Inferior parietal cortex (tissue), 1 donor: ENCODE measurements at regions not wholly inside any gene's neighbourhood (a gene's known extent, or its start where the extent isn't known, plus 50 kb on each side); places are given as distances from the start of the nearest gene placed in this dataset.

Experiments used
- DNase-seq: peaks from one replicate; pipeline ENCODE4 v3.0.0-alpha.2; 2016; ENCODE audit errors: extremely low spot score

DNA sequence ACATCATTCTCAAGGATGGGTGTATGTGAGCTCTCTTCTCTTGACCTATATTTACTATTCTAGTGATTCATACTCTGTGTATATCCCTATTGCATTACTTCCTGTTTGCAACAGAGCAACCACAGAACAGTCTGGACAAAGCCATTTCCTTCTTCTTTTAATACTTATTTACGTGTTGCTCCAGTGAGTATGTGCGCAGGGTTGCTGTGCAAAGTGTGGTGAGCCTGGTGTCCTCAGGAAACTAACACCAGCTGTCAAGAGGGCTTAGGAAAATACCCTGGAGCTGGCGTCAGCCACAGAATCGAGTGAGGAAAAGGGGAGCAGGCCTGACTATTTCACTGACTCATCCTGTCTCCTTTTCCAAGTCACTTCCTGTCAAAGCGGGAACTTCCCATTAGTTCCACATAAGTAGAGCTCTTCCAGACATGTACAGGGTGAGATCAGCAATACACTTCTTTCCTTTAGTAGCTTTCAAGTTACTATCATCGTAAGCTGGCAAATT lies 214.1 kb upstream of the COPS8 start:
- DNase-seq: peak; percentile 17

DNA sequence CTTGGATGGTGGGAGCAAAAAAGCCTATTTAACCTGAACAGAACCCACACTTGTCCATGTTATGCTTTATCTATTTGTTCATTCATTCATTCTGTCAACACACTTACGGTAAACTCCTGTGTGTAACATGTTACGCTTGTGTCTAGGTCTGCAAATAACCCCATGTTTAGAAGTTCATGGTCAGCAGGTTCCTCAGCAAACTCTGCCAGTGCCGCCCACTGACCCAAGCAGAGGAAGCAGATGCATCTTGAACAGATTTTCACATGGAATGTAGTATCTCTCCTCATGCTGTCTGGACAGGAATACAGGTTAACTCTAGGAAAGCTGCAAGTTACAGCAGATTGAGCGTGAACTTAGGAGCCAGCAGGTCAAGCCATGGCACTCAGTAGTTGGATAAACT lies 213.7 kb upstream of the COPS8 start:
- no peak for DNase-seq

GRCh38 chr2:236872981-236873380 lies 212.7 kb upstream of the COPS8 start:
- no peak for DNase-seq

GRCh38 chr2:236873636-236874035 lies 212.1 kb upstream of the COPS8 start:
- no peak for DNase-seq

DNA sequence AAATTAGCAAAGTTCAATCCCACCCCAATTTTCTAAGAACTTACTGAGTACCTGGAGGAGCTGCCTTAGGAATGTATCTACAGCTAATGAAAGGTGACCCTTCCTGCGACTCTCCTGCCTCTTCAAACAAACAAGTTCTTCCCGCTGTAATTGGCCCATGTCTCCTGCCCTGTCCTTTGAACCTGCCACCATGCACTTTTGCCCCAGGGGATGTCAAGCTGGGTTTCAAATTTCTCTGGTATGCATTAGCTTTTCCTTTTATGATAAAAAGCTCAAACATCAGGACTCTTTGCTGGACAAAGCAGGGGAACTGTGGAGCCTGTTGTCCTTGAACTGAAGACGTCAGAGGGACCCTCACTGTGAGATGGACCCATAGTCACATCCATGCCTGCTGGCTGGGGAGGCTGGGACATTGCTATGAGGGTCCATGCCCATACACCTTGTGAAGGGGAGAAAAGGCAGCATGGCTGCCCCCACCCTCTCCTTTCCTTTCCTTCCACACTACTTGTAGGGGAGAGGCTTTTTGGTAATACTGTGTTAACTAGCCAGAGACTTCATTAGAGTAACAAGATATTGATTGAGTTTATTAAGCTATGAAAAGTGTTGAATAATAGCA lies 210.7 kb upstream of the COPS8 start:
- DNase-seq: no peak

GRCh38 chr2:236875906-236876505 lies 209.7 kb upstream of the COPS8 start:
- DNase-seq: no peak

- no peak for DNase-seq
Observed at GRCh38 chr2:236876642-236877041, 209.0 kb upstream of the COPS8 start.

- no peak for DNase-seq
Observed at GRCh38 chr2:236877972-236878371, 207.7 kb upstream of the COPS8 start.

DNA sequence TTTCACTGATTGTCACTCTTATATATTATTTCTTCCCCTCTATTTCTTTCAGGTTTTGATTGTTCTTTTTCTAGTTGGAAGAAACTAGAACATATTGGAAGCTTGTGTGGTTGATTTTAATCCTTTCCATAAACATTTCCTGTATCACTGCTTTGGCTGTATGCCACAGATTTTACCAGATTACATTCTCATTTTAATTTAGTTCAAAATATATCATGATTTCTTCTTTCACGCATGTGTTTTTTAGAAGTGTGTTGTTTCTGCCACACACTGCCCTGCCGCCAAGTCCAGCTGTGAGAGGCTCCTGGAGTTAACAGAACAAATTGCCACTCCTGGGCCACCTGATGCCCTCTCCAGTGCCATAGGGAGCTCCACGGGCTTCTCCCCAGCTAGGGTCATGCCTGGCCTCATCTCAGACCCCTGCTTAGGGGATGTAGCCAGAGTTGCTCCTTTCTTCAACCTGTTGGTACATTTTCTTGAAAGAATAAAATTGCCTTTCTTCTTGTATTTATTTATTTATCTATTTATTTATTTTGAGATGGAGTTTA lies 206.2 kb upstream of the COPS8 start:
- DNase-seq: no peak

DNA sequence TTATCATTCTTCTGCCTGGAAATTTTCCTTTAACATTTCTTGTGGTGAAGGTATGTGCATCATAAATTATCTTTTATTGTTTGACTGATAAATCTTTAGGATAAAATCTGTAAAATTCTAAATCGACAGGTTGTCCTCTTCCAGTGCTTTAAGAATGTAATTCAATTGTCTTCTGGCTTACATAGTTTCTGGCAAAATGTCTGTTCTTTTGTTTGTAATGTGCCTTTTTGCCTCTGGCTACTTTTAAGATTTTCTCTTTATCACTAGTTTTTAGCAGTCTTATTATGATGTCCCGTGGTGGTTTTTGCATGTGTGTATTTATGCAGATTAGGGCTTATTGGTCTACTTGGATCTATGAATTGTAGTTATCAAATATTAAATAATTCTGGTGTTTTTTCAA lies 203.6 kb upstream of the COPS8 start:
- DNase-seq: no peak

- no peak for DNase-seq
Observed at GRCh38 chr2:236882930-236883329, 202.8 kb upstream of the COPS8 start.

GRCh38 chr2:236883819-236884218 lies 201.9 kb upstream of the COPS8 start:
- no peak for DNase-seq

DNA sequence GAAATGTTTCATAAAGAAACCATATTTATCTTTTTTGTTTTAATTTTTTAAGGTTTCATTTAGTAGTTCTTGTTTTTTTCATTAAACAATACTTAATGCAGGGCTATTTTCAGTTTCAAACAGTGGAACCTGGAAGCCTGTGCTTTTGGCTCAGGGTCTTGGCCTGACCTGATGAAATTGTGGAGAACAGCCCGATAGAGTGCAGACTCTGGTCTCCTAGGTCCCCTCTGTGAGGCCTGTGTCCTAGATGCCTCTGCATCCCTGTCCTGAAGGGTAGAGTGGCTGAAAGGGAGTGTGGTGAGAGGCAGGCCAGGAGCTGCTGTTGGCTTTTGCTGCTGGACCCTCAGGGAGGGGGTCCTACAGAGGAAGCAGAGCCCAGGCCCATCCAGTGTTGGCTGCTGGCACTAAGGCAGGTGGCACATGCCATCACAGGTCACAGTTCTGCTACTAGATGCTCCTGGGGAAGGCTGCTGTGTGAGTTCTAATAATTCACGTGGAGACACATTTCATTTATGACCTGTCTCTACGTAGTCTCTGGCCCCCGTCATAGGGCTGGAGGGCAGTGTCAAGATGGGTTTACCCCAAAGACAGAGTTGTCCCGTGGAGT lies 201.0 kb upstream of the COPS8 start:
- DNase-seq: no peak

DNA sequence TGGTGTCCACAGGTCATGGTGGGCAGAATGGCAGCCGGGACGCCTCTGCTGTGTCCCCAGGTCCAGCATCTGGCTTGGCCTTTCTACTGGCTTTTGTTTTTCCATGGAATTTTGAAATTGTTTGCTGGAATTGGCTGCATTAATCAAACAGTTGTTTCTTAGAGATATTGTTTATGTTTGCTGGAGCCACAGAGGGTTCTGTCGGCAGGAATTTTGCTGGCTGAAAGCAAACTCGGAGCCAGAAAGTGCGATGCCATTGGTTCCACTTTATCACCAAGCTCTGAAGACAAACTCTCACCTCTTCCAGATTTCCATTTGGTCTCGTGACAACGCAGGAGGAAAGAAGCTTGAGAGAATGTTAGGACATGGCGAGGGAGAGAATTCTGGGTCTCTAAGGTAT lies 199.2 kb upstream of the COPS8 start:
- DNase-seq: no peak

DNA sequence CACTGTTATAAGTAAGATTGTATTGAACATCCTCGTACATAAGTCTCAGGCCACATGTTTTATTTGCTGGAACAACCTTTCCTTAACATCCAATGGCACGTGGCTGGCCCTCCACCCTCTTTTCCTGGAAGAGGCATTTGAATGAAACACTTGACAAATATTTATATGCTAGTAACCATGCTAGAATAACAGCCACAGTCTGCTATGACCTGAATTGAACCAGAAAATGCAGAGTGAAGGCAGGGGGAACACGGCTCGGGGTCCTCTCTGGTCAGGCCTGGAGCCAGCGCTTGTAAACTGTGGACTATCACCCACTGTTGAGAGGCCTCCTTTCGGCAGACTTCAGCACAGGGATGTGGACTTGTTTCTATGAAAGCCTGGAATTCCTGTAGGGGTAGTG lies 198.2 kb upstream of the COPS8 start:
- no peak for DNase-seq

DNA sequence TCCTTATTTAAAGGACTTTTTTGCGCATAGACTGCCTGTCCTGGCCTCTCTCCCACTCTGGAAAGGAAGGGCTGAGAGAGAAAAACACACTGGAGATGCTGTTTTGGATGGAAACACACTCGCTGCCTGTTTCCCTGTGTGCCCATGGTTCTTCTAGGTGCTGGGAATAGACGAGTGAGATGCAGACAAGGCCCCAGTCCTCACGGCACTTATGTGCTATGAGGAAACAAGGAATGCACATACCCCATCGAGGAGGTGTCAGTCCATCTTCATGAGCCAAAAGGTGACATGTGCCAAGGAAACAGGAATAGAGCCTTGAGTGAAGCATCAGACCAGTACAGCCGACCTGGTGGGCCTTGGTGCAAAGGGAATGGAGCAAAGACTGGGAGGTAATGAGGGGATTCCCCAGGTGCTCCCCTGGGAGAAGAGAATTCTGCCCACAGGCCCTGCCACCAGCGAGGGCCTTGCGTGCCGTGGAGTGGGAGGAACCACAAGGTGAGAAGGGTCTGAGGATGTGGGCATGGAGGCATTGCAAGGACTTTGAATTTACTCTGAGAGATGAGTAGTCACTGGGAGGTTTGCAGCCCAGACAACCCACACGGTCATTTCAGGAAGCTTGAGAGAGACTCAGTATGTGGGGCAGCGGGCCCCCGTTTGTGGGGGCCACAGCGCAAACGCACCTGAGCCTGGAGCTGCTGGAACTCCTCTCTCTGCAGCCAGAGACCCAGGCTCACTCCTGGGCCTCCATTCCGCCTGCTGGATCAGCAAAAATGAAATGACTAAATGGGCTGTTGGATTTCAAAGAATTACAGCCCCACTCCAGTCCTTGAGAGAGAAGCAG lies 197.5 kb upstream of the COPS8 start:
- DNase-seq: no peak

DNA sequence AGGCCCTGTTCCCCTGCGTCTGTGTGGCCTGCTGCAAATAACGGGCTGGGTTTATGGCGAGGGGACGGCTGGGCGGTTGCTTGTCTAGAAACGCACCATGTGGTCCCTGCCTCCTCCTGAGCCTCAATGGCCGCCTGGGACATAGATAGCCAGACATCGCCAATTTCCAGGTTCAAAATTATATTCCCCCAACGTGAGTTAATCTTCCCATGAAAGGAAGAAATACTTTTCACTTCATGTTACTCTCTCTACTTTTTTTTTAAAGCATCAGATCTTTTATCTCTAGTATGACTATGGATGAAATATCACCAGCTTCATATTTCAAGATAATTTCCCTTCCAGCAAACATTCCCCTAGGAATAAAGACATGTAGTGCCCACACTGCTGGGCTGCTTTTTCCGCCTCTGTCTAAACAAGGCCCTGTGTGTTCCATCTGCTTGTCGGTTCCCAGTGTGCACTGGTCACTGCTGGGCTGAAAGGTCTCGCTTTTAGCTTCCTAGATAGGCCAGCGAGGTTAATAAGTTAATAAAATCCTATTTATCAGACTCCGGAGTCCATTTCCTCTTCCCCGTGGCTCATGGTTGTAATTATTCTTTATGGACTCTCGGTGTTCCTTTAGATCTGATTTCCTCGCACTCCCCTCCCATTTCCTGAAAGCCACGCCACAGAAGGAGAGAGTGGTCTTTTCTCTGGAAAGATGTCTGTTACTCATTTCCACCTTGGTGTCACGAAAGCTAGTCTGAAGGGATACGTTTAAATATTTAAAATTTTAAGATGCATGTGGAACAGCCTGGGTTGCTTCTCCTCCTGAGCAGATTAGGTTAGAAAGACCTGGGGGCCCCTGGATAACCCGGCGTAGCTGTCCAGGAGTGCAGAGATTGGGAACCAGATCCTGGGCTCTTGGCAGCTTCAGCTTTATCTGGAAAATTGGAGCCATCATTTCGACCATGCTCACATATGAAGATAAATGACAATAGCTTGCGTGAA lies 196.6 kb upstream of the COPS8 start:
- DNase-seq: no peak

- no peak for DNase-seq
Observed at GRCh38 chr2:236889791-236890704, 195.6 kb upstream of the COPS8 start.

- DNase-seq: no peak
Observed at GRCh38 chr2:236892721-236893120, 193.0 kb upstream of the COPS8 start.

- DNase-seq: no peak
Observed at GRCh38 chr2:236894791-236895190, 190.9 kb upstream of the COPS8 start.
